ENCODE measurements at regions not wholly inside any gene's neighbourhood (a gene's known extent, or its start where the extent isn't known, plus 50 kb on each side); places are given as distances from the start of the nearest gene placed in this dataset.

DNA sequence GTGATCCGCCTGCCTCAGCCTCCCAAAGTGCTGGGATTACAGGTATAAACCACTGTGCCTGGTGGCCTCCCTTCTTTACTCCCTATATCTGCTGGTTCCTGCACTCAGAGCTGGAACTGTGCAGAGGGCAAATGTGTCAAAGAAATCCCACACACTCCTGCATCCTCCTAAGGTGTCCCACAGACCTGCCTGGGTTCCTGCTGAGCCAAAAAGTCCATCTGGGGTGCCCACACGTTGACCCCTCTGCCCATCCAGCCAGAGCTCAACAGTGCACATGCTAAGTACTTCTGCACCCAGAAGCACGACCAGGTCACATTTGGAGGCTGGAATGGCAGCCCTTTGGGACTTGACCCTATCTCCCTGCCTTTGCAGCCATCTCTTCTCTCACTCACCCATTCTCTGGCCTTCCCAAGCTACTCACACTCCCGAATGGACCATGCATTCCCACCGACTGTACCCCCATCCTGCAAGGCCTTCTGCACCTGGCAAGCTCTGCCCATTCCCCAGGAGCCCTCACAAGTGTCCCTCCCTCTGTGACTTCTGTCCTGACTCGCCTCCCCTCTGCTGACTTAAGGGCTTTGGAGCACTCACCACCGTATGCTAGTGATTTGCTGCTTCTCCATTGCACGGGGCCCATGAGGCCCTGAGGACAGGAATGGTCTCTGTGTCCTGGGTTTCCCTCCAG is 152.1 kb downstream of the KCTD15 start:
- TF ChIP-seq, protein P1, sequence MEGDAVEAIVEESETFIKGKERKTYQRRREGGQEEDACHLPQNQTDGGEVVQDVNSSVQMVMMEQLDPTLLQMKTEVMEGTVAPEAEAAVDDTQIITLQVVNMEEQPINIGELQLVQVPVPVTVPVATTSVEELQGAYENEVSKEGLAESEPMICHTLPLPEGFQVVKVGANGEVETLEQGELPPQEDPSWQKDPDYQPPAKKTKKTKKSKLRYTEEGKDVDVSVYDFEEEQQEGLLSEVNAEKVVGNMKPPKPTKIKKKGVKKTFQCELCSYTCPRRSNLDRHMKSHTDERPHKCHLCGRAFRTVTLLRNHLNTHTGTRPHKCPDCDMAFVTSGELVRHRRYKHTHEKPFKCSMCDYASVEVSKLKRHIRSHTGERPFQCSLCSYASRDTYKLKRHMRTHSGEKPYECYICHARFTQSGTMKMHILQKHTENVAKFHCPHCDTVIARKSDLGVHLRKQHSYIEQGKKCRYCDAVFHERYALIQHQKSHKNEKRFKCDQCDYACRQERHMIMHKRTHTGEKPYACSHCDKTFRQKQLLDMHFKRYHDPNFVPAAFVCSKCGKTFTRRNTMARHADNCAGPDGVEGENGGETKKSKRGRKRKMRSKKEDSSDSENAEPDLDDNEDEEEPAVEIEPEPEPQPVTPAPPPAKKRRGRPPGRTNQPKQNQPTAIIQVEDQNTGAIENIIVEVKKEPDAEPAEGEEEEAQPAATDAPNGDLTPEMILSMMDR (IDR thresholded peaks at IDR 0.05), result no peak
- TF ChIP-seq POLR2AphosphoS5 (IDR thresholded peaks at IDR 0.05) (no peak), POLR2A (IDR thresholded peaks at IDR 0.05) (no peak)

Data from gastroesophageal sphincter (tissue), 3 donors.